ENCODE measurements at regions not wholly inside any gene's neighbourhood (a gene's known extent, or its start where the extent isn't known, plus 50 kb on each side); places are given as distances from the start of the nearest gene placed in this dataset.

- TF ChIP-seq, protein P1, sequence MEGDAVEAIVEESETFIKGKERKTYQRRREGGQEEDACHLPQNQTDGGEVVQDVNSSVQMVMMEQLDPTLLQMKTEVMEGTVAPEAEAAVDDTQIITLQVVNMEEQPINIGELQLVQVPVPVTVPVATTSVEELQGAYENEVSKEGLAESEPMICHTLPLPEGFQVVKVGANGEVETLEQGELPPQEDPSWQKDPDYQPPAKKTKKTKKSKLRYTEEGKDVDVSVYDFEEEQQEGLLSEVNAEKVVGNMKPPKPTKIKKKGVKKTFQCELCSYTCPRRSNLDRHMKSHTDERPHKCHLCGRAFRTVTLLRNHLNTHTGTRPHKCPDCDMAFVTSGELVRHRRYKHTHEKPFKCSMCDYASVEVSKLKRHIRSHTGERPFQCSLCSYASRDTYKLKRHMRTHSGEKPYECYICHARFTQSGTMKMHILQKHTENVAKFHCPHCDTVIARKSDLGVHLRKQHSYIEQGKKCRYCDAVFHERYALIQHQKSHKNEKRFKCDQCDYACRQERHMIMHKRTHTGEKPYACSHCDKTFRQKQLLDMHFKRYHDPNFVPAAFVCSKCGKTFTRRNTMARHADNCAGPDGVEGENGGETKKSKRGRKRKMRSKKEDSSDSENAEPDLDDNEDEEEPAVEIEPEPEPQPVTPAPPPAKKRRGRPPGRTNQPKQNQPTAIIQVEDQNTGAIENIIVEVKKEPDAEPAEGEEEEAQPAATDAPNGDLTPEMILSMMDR (IDR thresholded peaks at IDR 0.05; ENCODE audit: extremely low read depth, missing control alignments) = no peak
These were observed 569.1 kb upstream of the TBX3 start for GRCh38 chr12:115253049-115253448.

GRCh38 chr12:115251727-115252126 is 567.8 kb upstream of the TBX3 start:
- TF ChIP-seq, protein P1 (IDR thresholded peaks at IDR 0.05; ENCODE audit: extremely low read depth, missing control alignments) = no peak
- DNase-seq (ENCODE audit: low spot score) = no peak

More at GRCh38 chr12:115253049-115253448, 569.1 kb upstream of the TBX3 start:
- DNase-seq (ENCODE audit: low spot score) = no peak

- TF ChIP-seq, protein P1 (IDR thresholded peaks at IDR 0.05; ENCODE audit: extremely low read depth, missing control alignments) = no peak
- DNase-seq (ENCODE audit: low spot score) = no peak
These were observed 565.8 kb upstream of the TBX3 start for GRCh38 chr12:115249671-115250278.

DNA sequence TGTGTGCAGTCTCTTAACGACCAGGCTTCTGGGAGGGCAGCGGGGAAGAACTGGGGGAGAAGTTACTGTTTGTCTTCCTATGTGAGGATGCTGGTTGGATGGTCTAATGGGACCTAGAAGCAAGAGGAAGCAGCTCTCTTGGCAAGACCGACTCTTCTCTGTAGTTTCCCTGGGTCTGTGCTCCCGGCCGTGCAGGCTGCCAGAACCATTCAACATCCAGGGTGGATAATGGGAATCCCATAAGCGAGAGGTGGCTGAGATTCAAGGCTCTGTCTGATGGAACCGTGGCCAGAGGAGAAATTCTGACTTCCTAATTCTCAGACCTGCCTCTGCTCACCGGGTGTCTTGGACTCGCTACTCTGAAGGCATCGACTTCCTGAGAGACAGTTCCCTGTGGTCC is 561.0 kb upstream of the TBX3 start:
- TF ChIP-seq, protein P1 (IDR thresholded peaks at IDR 0.05; ENCODE audit: extremely low read depth, missing control alignments) = no peak

DNA sequence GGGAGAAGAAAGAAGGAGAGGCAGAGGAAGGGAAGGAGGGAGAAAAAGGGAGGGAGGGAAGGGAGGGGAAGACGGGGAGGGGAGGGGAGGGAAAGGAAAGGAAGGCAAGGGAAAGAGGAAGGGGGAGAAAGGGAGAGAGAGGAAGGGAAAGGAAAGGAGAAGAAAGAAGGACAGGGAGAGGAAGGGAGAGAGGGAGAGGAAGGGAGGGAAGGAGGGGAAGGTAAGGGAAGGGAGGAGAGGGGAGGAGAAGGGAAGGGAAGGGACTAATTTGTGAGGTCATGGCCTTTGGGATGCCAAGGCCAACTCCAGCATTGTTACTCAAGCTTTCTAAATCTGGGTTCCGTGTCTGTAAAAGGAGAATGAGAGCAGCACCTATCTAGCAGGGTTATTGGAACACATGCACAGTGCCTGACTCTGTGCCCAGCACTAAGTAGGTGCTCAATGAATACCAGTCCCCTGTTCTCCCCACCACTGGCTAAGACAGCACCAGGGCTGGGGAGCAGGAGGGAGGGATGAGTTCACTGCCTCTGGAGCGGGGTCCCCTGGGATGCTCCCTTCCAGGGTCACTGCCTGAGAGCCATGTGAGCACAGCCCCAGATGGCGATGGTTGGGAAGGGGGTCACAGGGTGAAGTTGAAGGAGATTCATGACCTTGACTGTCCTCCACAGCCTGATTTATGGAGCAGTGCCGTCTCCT is 560.1 kb upstream of the TBX3 start:
- TF ChIP-seq, protein P1 (IDR thresholded peaks at IDR 0.05; ENCODE audit: extremely low read depth, missing control alignments) = no peak
- DNase-seq (ENCODE audit: low spot score) = no peak

More for the DNA sequence above, 561.0 kb upstream of the TBX3 start:
- no peak for DNase-seq (ENCODE audit: low spot score)

- TF ChIP-seq, protein P1 (IDR thresholded peaks at IDR 0.05; ENCODE audit: extremely low read depth, missing control alignments) = no peak
- no peak for DNase-seq (ENCODE audit: low spot score)
These were observed 556.3 kb upstream of the TBX3 start for GRCh38 chr12:115240251-115240650.

DNA sequence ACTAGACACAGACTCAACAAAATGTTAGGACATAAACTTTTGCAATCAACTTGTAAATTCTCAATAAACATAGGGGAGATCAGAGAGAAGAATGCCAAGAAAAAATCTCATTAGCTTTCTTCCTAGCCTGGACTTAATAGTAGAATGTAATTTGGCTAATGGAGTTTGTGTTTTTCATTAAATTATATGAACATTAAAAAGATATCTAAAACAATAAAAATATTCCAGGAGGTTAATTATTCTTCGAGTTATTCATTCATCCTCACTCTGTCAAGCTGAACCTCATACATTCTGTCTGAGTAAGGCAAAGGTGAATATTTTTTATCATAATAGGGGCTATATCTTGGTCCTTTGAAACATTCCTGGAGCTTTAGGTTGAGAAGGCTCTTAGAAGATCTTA is 551.9 kb upstream of the TBX3 start:
- DNase-seq (ENCODE audit: low spot score) = no peak
- TF ChIP-seq, protein P1 (IDR thresholded peaks at IDR 0.05; ENCODE audit: extremely low read depth, missing control alignments) = no peak

All from GM20000 (cell line).